ENCODE measurements at regions not wholly inside any gene's neighbourhood (a gene's known extent, or its start where the extent isn't known, plus 50 kb on each side); places are given as distances from the start of the nearest gene placed in this dataset.

DNA sequence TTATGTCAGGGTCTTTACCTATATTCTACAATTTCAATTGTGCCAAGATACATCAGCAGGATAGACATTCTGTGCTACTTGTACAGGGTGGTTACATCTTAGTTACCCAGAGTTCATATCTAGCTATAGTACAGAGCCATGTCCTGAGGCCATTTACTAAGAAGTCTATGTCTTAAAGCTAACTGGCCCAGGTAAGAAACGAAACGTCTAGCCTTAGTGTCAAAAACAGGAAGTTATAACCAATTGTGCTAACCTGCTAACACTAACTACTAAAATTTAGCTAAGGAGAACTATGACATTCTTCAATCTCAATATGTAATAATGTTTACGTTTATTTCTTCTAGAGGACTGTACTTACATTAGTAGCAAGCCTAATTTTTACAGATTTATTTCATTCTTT lies 717.2 kb upstream of the UBE2E2 start:
- H3K9me3 ChIP-seq (replicated peaks; ENCODE audit: control insufficient read depth, insufficient read depth, low read length) = no peaks in the 10 kb centered on the region
- H3K9me1 ChIP-seq (replicated peaks; ENCODE audit: control insufficient read depth, extremely low read depth, insufficient read depth, low read length) = no peaks in the 10 kb centered on the region
- no peaks in the 10 kb centered on the region for H3K36me3 ChIP-seq (ENCODE audit: control insufficient read depth in 2 of 2, extremely low read depth in 1 of 2, insufficient read depth in 2 of 2, low read length in 2 of 2)
- H2AFZ ChIP-seq (ENCODE audit: low read depth, low read length) = no peak overlapping the region
- no TSS peak for BruUV-seq (replicated peaks)
- no peaks in the 10 kb centered on the region for H3K4me1 ChIP-seq (ENCODE audit: control insufficient read depth, extremely low read depth, insufficient read depth, low read length)
- no peak overlapping the region for H3K27ac ChIP-seq (ENCODE audit: insufficient read depth, low read depth, low read length)
- H3K27me3 ChIP-seq (ENCODE audit: control insufficient read depth in 2 of 2, insufficient read depth in 2 of 2, low read length in 2 of 2) = no peaks in the 10 kb centered on the region
- H3K4me3 ChIP-seq (replicated peaks in 1 of 3; ENCODE audit: insufficient read depth in 1 of 3, low read depth in 1 of 3, low read length in 3 of 3) = no peak overlapping the region
- intact Hi-C loops (cut with micrococcal nuclease) (no loop called here), dilution Hi-C loops (cut with MboI; ENCODE audit: extremely low pct_ligation_motif_present, low sequenced_read_pairs) (no loop called here)
- FAIRE-seq (no peak), DNase-seq (ENCODE audit: low read depth, low spot score) (no peak)
- H3K79me2 ChIP-seq (ENCODE audit: control insufficient read depth, insufficient read depth, low read length) = no peaks in the 10 kb centered on the region
- no peaks in the 10 kb centered on the region for H4K20me1 ChIP-seq (replicated peaks; ENCODE audit: control insufficient read depth, extremely low read depth, insufficient read depth, low read length)
- no peak overlapping the region for H3K4me2 ChIP-seq (ENCODE audit: insufficient read depth, low read length)
- TF ChIP-seq POLR2A (IDR thresholded peaks at IDR 0.05; ENCODE audit: low read depth, low read length) (no peak), GATA2 (IDR thresholded peaks at IDR 0.05; ENCODE audit: insufficient read depth, insufficient read length, low read depth, low read length) (no peak), JUN (IDR thresholded peaks at IDR 0.05; ENCODE audit: borderline replicate concordance, insufficient read depth, insufficient read length, low read depth) (no peak), EZH2 (IDR thresholded peaks at IDR 0.05; ENCODE audit: borderline replicate concordance, low read depth, low read length, severe bottlenecking) (no peak)
- TF ChIP-seq, protein P1, sequence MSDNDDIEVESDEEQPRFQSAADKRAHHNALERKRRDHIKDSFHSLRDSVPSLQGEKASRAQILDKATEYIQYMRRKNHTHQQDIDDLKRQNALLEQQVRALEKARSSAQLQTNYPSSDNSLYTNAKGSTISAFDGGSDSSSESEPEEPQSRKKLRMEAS (IDR thresholded peaks at IDR 0.05; ENCODE audit: insufficient read depth, insufficient read length) = no peak
- ChIA-PET CTCF (no interaction called here), POLR2A (no interaction called here)
- H3K9ac ChIP-seq (replicated peaks; ENCODE audit: extremely low read depth, insufficient read depth, low read length) = no peak overlapping the region

DNA sequence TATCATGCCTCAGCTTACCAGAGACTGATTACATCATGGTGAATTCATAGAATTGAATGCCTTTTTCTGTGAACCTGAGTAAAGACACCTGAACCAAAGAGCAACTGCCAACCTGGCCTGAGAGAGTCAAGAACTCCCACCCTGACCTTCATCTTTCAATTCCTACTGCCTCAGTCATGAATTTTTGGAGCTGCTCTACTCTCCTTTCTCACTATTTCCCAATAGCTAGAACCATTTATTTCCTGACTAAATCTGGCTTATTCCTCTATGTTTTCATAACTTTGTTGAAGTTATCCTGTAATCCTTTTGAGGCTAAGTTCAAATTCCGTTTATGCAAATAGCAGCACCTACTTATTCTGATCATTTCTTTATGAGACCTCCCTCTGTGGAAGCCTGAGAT lies 712.4 kb upstream of the UBE2E2 start:
- Histone ChIP-seq H3K27me3 (ENCODE audit: control insufficient read depth in 2 of 2, insufficient read depth in 2 of 2, low read length in 2 of 2) (no peaks in the 10 kb centered on the region), H3K9ac (replicated peaks; ENCODE audit: extremely low read depth, insufficient read depth, low read length) (no peak overlapping the region), H3K4me2 (ENCODE audit: insufficient read depth, low read length) (no peak overlapping the region), H3K27ac (ENCODE audit: insufficient read depth, low read depth, low read length) (no peak overlapping the region), H3K36me3 (ENCODE audit: control insufficient read depth in 2 of 2, extremely low read depth in 1 of 2, insufficient read depth in 2 of 2, low read length in 2 of 2) (no peaks in the 10 kb centered on the region), H3K4me1 (ENCODE audit: control insufficient read depth, extremely low read depth, insufficient read depth, low read length) (no peaks in the 10 kb centered on the region), H3K9me3 (replicated peaks; ENCODE audit: control insufficient read depth, insufficient read depth, low read length) (no peaks in the 10 kb centered on the region), H3K79me2 (ENCODE audit: control insufficient read depth, insufficient read depth, low read length) (no peaks in the 10 kb centered on the region), H3K9me1 (replicated peaks; ENCODE audit: control insufficient read depth, extremely low read depth, insufficient read depth, low read length) (no peaks in the 10 kb centered on the region), H3K4me3 (replicated peaks in 1 of 3; ENCODE audit: insufficient read depth in 1 of 3, low read depth in 1 of 3, low read length in 3 of 3) (no peak overlapping the region), H4K20me1 (replicated peaks; ENCODE audit: control insufficient read depth, extremely low read depth, insufficient read depth, low read length) (no peaks in the 10 kb centered on the region), H2AFZ (ENCODE audit: low read depth, low read length) (no peak overlapping the region)
- DNase-seq (ENCODE audit: low read depth, low spot score) = no peak
- ChIA-PET CTCF (no interaction called here), POLR2A (no interaction called here)
- intact Hi-C loops (cut with micrococcal nuclease) = no loop called here
- TF ChIP-seq MYC (IDR thresholded peaks at IDR 0.05; ENCODE audit: low read depth, low read length) (no peak), FOS (IDR thresholded peaks at IDR 0.05; ENCODE audit: borderline replicate concordance, insufficient read depth, low read length) (no peak), POLR2A (IDR thresholded peaks at IDR 0.05; ENCODE audit: low read depth, low read length) (no peak), GATA2 (IDR thresholded peaks at IDR 0.05; ENCODE audit: insufficient read depth, insufficient read length, low read depth, low read length) (no peak), EZH2 (IDR thresholded peaks at IDR 0.05; ENCODE audit: borderline replicate concordance, low read depth, low read length, severe bottlenecking) (no peak), POLR2AphosphoS5 (IDR thresholded peaks at IDR 0.05; ENCODE audit: insufficient read depth, low read depth, low read length) (no peak), JUN (IDR thresholded peaks at IDR 0.05; ENCODE audit: borderline replicate concordance, insufficient read depth, insufficient read length, low read depth) (no peak)
- TF ChIP-seq, protein P2, sequence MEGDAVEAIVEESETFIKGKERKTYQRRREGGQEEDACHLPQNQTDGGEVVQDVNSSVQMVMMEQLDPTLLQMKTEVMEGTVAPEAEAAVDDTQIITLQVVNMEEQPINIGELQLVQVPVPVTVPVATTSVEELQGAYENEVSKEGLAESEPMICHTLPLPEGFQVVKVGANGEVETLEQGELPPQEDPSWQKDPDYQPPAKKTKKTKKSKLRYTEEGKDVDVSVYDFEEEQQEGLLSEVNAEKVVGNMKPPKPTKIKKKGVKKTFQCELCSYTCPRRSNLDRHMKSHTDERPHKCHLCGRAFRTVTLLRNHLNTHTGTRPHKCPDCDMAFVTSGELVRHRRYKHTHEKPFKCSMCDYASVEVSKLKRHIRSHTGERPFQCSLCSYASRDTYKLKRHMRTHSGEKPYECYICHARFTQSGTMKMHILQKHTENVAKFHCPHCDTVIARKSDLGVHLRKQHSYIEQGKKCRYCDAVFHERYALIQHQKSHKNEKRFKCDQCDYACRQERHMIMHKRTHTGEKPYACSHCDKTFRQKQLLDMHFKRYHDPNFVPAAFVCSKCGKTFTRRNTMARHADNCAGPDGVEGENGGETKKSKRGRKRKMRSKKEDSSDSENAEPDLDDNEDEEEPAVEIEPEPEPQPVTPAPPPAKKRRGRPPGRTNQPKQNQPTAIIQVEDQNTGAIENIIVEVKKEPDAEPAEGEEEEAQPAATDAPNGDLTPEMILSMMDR (IDR thresholded peaks at IDR 0.05; ENCODE audit: extremely low read depth in 1 of 2, insufficient read depth in 1 of 2, low read depth in 1 of 2, low read length in 2 of 2) = no peak
- TF ChIP-seq, protein P1 (IDR thresholded peaks at IDR 0.05; ENCODE audit: insufficient read depth, insufficient read length) = no peak
- FAIRE-seq = no peak
- dilution Hi-C loops (cut with MboI; ENCODE audit: extremely low pct_ligation_motif_present, low sequenced_read_pairs) = no loop called here
- BruUV-seq (replicated peaks) = no TSS peak

Data from endothelial cell of umbilical vein (primary cell).